WTC11 (cell line): ENCODE measurements at regions not wholly inside any gene's neighbourhood (a gene's known extent, or its start where the extent isn't known, plus 50 kb on each side); places are given as distances from the start of the nearest gene placed in this dataset.

Experiments used
- CREB1 ChIP-seq: sonication (generic); formaldehyde crosslinking; IDR thresholded peaks from 2 replicates; pipeline ENCODE4 v1.8.0; 2023; ENCODE audit warnings: mild to moderate bottlenecking, missing genetic modification reagents
- CREM ChIP-seq: sonication (generic); formaldehyde crosslinking; IDR thresholded peaks from 2 replicates; pipeline ENCODE4 v1.8.1; 2022; ENCODE audit warnings: mild to moderate bottlenecking, missing genetic modification reagents, moderate library complexity
- ETV6 ChIP-seq: sonication (generic); formaldehyde crosslinking; IDR thresholded peaks from 2 replicates; pipeline ENCODE4 v1.8.1; 2022; ENCODE audit warnings: mild to moderate bottlenecking, missing genetic modification reagents
- KAT7 ChIP-seq: sonication (generic); formaldehyde crosslinking; IDR thresholded peaks from 2 replicates; pipeline ENCODE4 v1.8.1; 2023; ENCODE audit warnings: missing genetic modification reagents, mild to moderate bottlenecking, borderline replicate concordance
- NFYB ChIP-seq: sonication (generic); formaldehyde crosslinking; conservative IDR thresholded peaks from 2 replicates; pipeline ENCODE4 v1.8.0; 2022; ENCODE audit warnings: low read depth, missing genetic modification reagents
- ZNF121 ChIP-seq: sonication (generic); formaldehyde crosslinking; IDR thresholded peaks from 2 replicates; pipeline ENCODE4 v1.8.0; 2023; ENCODE audit warnings: missing genetic modification reagents
- TF ChIP-seq, protein P1 (sequence below): fragments of 200-600 bp; IDR thresholded peaks from 2 replicates; pipeline ENCODE4 v1.8.0; 2022; ENCODE audit warnings: antibody characterized with exemption
- TF ChIP-seq, protein P2 (sequence below): sonication (generic); formaldehyde crosslinking; IDR thresholded peaks from 2 replicates; pipeline ENCODE4 v1.8.1; 2022; ENCODE audit warnings: mild to moderate bottlenecking, missing genetic modification reagents, moderate library complexity, borderline replicate concordance
- TF ChIP-seq, protein P3 (sequence below): sonication (generic); formaldehyde crosslinking; IDR thresholded peaks from 2 replicates; pipeline ENCODE4 v1.8.0; 2022; ENCODE audit warnings: mild to moderate bottlenecking, missing genetic modification reagents

DNA sequence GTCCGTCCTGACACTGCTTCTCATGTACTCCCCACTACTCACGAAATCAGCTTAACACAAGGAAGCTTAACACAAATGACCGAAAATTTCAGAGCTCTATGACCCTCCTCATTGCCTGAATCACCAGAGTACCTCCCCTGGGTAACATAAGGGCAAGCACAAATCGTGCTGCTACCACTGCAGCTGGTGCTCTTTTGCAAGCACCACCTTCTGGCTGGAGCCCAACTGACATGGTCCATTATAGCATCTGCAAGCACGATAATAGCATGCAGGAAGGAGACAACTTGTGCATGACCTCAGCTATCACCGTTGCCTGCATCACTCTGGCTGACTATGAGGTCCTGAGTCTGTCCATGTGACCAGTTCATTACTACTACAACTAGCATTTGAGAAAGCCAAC, 308.0 kb downstream of the TEX13C start:
- TF ChIP-seq, protein P1, sequence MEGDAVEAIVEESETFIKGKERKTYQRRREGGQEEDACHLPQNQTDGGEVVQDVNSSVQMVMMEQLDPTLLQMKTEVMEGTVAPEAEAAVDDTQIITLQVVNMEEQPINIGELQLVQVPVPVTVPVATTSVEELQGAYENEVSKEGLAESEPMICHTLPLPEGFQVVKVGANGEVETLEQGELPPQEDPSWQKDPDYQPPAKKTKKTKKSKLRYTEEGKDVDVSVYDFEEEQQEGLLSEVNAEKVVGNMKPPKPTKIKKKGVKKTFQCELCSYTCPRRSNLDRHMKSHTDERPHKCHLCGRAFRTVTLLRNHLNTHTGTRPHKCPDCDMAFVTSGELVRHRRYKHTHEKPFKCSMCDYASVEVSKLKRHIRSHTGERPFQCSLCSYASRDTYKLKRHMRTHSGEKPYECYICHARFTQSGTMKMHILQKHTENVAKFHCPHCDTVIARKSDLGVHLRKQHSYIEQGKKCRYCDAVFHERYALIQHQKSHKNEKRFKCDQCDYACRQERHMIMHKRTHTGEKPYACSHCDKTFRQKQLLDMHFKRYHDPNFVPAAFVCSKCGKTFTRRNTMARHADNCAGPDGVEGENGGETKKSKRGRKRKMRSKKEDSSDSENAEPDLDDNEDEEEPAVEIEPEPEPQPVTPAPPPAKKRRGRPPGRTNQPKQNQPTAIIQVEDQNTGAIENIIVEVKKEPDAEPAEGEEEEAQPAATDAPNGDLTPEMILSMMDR = no peak
- no peak for TF ChIP-seq KAT7 (CRISPR knock-in tag)
- TF ChIP-seq NFYB (CRISPR knock-in tag) = no peak
- no peak for TF ChIP-seq CREM (CRISPR knock-in tag)
- no peak for TF ChIP-seq ZNF121
- TF ChIP-seq CREB1 = no peak
- TF ChIP-seq, protein P2, sequence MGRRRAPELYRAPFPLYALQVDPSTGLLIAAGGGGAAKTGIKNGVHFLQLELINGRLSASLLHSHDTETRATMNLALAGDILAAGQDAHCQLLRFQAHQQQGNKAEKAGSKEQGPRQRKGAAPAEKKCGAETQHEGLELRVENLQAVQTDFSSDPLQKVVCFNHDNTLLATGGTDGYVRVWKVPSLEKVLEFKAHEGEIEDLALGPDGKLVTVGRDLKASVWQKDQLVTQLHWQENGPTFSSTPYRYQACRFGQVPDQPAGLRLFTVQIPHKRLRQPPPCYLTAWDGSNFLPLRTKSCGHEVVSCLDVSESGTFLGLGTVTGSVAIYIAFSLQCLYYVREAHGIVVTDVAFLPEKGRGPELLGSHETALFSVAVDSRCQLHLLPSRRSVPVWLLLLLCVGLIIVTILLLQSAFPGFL (CRISPR knock-in tag) = no peak
- TF ChIP-seq, protein P3, sequence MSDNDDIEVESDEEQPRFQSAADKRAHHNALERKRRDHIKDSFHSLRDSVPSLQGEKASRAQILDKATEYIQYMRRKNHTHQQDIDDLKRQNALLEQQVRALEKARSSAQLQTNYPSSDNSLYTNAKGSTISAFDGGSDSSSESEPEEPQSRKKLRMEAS (CRISPR knock-in tag) = no peak
- no peak for TF ChIP-seq ETV6
